NCI-H748 (cell line): ENCODE measurements at regions not wholly inside any gene's neighbourhood (a gene's known extent, or its start where the extent isn't known, plus 50 kb on each side); places are given as distances from the start of the nearest gene placed in this dataset.

Experiments
- DNase-seq: peaks from one replicate; lab custom pipeline; 2025; ENCODE audit not compliant: unreplicated experiment; lab: John Stamatoyannopoulos, UW

DNA sequence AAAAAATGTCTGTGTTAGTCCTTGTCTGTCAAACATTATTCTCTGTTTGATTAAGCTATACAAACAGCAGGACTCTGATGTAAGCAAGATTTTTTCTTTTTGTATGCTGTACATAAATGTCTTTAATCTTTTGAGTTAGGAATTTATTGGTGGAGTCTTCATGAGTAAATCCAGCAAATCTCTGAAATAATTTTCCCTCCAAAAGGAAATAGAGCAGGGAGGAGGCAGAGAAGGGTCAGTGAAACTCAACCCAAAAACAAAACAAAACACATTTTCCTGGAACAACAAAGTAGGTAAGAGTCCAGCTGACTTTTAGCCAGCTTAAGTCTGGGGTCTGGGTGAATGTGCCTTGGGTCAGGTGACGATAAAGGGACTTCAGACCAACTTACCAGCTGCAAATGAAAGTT lies 113.7 kb downstream of the FOXA2 start:
- no peak for DNase-seq

DNA sequence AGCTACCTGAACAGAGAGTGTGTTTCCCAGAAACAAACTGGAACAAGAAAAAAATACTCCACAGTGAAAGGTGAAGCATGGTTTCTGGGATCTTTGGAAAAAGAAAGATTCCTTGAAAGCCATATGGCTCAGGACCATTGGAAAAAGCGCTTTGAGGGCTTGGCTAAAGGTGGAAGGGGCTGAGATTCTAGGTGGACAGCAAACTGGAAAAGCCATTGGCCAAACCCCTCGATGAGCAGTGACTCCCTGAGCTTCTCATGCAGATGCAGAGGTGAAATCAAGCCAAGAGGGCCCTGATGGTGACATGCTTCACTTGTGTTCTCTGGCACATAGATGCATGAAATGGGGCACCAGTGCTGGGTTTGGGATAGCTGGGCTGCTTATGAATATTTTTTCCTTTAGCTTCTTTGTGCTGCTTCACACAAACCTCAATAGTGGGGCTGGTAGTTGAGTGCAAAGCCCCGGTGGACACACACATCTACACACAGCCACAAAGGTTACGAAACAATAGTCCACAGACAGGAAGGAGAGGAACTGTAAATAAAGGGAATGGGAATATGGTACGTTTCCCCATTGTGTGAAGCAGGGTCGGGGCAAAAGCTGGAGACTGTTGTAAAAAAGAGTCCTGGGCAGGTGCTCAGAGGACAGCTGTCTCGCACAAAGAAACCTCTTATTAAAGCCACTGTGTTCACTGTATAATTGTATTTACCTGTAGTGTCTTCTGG lies 117.8 kb downstream of the FOXA2 start:
- DNase-seq, result peak; percentile 100

DNA sequence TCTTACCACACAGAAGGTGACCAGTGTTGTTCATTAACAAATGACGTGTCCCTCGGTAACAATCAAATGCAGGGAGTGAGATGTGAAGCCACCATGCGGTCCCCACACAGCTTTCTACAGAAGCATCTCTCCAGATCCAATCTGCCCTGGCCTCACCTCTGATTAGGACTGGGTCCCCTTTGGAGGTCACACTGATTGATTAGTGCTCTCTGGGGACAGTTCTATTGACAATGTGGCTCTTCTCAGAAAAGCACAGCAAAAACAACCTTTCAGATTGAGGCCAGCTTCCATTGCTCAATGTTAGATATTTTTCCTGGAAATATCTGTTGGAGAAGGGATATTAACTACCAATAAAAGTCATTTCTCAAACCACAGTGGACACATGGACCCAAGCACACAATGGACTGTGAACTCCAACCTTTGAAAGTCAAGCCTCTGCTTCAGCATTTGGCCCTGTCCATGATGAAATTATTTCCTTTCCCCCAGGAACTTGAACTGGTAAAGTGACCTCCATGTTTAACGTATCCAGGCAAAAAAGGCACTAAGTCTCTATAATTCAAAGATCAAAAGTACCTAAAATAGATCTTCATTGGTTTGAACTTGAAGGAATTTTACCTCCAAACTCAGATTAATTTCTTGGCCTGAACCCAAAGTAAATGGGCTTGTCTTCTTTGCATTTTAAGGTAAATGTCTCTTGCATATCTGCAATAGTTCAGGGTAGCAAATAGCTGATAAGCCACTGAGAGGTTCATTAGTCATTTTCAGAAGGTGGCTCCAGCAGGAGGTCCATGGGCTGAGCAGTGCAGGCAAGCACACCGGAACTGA lies 118.5 kb downstream of the FOXA2 start:
- peak; percentile 59 for DNase-seq

DNA sequence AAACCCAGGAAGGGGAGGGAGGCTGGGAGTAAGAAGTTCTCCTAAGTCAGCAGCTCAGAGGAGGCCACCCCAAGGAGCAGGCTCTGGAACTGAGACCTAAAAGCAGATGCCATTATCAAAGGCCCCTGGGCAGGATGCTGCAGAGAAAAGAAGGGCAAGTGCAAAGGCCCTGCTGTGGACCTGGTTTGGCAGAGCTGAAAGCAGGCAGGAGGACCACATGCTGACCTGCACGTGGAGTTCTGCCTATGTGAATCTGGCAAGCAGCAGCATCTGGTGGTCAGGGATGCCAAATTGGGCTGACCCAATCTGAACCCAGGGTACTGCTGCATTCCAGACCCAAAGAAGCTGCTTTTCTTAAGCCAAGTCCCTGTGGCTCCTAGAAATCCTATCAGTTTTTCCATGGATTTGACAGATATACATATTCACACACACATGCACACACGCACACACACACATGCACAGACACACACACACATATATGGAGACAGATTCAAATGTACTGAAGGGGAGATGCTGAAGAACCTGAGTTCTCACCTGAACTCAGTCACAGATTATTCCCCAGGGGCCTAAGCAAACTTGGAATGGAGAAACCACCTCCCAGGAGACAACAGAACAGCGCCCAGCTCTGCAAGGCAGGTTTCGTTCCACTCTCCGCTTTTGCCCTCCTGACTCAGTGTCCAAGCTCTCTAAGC lies 119.9 kb downstream of the FOXA2 start:
- DNase-seq, result peak; percentile 45

DNA sequence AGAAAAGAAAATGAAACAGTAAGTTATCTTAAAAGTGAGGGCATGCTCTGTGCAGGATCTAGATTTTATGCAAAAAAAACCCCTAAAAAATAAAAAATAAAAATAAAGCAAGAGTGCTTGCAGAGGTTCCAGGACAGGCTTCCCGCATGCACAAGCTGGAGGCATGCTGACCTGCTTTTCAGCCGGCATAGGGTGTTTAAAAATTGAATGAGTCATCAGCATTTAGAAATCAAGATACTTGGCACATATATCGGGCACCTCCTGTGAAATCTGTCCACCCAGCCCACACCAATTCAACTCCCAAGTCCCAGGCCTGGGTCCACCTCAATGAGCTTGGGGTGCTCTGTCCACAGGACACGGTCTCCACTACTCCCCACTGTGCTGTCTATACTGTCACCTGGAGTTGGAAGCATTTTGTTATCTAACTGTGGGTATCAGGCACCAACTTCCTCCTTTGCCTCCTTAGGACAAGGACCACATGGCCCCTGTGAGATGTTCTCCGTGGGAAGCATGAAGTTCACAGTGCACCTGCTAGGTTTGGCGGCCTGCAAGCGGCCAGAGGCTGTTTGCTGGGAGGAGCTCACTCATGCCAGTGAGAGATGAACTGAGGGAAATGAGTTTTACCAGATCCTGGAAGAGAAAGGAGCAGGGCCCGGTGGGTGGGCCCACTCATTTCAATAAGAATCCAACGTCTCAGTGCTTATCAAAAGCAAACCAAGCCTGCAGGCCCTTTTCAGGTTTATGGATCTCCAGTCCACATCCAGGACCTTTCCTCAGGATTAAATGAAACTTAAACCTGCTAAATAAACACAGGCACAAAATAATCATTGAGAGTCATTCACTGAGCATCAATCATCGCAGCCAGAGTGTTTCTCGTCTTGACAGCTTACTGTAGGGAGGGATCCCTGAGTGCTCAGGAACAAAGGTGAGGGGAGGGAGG lies 121.1 kb downstream of the FOXA2 start:
- DNase-seq, result peak; percentile 100

DNA sequence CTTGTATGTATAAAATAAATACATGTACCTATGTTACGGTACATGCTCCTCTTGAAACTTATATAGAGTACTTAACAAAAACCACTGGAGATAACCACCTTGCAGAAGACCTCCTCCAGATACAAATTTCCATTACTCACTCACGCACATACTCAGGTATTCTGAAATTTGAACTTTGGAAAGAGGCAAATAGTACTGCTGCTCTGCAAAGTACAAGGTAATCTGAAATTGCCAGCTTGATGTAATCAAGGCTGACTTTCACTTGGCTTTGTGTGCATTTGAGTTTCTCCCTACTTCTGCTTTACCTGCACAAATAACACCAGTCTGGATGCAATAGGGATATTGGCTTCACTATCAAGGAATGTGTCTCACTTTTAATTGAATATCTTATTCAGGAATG lies 123.6 kb downstream of the FOXA2 start:
- DNase-seq, result no peak

DNA sequence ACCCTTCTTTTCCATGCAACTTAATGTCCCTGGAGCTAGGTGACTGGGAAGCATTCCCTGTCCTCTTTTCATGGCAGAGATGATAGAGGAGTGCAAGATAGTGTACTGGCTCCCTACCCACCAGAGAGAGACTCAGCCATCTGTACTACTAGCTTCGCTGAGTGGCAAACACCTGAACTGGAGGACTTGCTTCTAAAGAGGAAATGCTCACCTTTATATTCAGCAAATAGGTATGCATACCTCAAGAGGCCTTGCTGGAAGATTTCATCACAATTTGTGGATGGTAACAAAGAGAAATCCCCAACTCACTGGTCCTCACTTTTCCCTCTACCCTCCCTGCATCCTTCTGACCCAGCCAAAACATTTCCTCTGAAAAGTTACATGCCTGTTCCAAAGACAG lies 124.1 kb downstream of the FOXA2 start:
- no peak for DNase-seq

DNA sequence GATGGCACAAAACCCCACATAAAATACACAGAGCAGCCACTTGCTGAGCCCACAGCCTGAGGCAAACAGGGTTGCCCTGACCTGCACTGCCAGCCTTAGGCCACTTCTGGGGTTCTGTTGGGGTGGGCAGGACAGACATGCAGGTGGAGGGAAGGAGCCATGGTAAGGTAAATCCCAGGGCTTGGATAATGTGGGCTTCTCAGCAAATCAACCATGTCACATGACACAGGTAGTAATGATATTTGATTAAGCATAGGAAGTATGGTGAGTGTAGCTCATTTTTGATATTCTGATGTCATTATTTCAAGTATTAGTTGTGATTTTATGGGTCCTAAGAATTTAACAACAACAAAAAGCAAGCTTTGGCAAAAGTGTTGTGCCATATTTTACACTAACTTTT lies 124.6 kb downstream of the FOXA2 start:
- DNase-seq, result no peak

DNA sequence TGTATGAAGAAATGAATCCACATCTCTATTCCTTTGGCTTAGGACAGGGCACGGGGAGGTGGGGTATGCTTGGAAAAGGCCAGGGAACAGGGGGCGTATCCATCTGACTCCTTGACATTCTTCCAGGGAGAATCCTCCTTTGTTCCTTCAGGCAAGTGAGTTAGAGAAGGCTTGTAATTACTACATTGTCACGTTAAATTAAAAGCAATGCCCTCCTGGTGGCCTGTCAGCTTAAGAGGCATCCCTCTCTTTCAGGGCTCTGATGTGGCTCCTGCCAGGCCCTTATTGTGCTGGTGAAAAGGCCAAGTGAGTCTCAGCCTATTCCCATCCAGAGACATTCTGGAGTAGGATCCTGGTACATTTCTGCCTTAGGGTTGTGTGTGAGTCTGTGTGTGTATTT lies 128.3 kb downstream of the FOXA2 start:
- DNase-seq, result peak; percentile 64

DNA sequence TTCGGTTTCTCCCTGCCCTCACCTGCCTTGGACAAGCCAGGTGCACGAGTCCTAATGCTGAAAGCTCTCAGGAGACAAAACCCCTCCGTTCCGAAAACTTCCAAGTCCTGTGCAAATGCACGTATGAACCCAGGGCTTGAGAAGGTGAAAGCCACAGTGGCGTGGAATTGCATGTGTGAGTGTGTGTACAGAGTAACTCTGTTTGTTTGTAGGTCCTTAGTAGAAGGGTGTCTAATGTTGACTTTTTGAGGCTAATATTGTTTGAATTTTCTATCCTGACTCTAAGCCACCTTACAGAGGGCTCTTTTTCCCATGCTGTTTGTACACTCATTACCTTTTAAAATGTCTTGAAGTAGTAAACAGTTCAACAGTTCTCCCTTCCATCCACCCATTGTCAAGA lies 129.1 kb downstream of the FOXA2 start:
- peak; percentile 95 for DNase-seq

DNA sequence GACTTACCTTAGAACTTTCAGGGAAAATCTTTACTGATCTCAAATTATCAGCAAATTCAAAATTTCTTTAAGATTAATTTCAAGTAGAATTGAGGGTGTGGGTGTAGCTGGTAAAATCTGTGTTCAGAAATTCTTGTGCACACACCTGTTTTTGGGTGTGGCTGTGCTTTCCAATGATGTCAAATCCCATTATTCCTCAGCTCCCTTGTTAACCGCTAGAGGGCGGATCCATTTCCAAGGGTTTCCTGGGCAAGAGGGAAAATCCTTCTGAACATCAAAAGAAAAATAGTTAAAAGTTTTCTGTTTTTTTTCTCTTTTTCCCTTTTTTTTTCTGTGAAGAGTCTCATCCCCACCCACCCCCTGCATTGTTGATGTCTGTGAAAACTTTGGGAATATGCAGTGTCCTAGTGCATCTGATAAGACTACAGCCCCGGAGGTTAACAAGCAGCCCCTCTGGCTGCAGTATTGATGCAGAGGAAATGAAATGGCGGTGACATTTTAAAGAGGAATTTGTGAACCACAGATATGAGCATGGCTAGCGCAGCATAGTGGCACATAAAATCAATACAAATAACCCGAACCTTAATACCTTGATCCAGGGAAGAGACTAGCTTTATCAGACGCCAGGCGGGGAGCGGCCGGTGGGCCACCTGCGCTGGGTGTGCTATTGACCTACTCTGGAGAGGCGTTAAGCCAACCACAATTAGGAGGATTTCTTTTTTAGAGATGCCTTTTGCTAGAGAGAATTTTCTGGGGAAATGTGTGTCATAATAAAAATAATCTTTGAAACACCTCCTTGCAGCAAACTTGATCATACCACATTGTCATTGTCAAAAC lies 130.9 kb downstream of the FOXA2 start:
- peak; percentile 96 for DNase-seq

DNA sequence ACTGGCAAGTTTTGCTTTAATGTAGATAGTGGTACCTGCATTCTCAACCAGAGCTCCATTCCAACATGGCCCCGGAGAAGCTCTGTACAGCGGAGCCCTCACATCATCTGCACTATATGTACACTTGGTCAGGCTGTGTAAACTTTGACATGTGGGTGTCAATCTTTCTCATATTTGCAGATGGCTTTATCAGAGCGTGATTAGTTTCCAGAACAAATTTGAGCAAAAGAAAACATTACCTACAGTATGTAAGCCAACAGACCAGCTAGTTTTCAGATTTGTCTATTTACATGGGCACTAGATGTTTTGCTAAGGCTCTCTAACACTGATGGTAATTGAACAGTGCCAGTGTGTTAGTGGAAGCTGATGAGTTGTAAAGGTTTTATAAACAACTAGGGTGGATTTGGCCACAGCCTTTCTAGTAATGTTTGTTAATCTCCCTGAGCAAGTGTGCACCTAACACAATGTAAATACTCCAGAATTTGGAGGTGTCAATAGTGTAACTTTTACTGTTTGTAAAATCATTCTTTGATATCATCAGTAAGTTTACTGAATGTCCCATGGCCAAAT lies 131.8 kb downstream of the FOXA2 start:
- DNase-seq, result peak; percentile 87

DNA sequence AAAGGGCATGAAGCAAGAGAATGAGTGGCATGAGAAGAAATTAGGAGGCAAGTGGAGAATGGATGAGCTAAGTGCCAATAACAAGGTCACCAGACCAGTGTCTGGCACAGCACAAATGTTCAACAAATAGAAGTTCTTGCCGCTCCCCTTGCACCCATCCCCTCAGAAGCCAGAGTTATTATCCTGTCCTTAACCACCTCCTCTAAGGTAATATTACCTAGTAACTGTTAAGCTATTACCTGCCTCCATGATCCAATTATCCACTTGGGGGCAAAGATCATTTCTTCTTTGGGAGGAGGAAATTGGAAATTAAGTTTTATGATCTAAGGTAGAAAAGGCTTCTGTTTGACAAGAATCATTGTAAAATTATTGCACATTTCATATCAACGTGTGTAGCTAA lies 133.8 kb downstream of the FOXA2 start:
- peak; percentile 27 for DNase-seq

DNA sequence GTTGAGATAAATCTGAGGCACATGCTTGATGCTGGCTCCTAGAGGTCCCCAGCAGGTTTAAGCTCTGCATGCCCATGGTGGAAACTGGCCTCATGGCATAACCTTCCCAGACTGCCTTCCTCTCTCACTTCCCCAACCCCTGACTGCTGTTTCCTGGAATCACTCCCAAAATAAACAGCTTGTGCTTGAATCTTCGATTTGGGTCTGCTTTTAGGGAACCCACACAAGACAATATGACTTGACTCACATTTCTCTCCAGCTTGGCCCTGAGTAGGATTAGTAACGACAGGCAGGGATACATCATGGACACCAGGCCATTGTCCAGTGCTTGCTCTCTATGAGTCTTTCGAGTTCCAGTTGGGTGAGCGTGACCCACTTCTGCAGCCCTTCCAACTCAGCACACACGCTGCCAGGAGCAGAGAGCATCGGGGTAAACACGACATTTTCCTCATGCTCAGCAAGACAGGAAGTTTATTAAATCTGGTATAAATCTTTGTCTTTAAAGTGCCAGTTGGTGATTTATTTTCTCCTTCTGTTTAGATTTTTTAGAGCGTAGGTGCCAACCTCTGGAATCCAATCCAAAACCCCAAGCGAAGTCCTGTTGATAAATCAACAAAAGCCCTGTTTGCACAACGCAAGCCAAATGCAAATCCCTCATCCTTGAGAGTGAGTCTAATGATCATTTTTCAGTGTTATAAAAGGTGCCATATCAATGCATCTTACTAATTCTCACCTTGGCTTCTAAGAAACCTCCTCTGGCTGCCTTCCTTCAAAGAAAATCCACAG lies 135.0 kb downstream of the FOXA2 start:
- DNase-seq, result peak; percentile 53

DNA sequence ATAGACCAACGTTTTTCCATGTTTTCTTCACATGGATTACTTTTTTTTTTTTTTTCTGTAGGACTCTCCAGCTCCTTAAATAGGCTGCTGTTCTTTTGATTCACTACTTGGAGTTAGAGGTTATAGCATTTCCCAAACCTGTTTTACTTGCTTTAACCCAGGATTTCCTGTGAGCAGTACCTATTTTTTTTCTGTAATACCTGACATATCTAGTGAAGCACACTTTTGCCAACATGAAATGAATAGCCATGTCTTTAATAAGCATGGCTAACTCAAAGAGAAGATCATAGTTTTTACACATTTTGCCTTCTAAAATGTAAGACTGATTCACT lies 137.0 kb downstream of the FOXA2 start:
- DNase-seq, result no peak

DNA sequence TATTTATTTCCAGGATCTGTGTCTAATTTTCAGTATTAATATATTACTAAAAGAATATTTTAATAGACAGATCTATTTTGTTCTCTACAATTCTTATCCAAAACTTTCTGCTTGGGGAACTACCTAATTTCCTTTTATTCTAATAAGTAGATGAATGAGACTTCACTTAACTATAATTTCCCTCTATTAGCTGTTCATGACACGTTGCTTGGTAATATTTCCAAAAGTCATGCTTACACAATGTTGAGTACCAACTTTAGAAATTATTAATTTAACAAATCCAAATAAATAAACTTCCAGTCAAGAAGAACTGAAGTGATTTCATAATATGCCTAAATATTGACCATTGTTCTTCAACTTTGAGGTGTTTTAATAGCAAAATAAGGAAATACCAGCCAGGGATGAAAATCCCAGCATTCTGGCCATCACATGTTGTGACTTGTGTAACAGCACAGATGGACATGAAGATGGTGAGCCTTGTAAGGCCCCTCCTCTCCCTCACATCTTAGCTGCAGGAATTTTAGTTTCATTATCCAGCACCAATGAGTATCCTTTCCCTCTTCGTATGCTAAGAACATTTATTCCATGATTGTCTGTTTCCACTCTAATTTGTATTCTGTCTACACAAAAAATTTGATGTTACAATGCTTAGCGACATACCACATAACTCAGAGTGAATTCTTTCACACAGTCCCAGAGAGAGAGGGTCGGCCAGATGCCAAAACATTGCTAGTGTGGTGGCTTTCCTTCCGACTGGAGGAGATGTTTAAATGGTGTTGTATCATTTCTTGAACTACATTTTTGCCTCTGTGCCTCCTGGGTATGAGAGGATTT lies 137.5 kb downstream of the FOXA2 start:
- DNase-seq, result no peak

DNA sequence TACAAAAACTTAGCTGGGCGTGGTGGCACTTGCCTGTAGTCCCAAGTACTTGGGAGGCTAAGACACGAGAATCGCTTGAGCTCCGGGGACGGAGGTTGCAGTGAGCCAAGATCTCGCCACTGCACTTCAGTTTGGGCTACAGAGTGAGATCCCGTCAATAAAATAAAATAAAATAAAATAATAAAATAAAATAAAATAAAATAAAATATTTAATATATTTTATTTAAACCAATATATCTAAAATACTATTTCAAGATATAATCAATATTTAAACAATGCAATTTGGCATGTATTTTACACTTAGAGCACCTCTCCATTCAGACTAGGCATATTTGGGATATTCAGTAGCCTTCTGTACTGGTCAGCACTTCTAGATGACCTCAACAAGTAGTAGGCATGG lies 142.1 kb downstream of the FOXA2 start:
- DNase-seq, result no peak

DNA sequence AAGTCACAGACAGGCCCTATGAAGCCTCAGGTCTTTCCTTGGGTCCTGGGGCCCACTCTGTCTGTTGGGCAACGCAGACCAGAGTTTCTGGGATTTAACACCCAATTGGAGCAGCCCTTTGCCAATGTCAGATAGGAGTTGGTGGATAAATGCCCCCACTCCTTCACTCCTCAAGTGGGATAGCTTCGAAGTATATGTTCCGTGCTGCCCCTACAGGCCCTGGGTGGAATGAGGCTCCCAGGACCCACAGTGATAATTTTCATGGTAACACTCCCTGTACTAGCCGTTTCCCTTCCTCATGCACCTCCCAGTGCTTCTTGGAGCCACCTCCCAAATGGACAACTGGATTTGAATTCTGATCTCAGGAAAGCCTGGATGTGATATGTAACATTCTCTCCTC lies 145.4 kb downstream of the FOXA2 start:
- peak; percentile 45 for DNase-seq
